Esophagus (tissue), 2 donors: ENCODE measurements at regions not wholly inside any gene's neighbourhood (a gene's known extent, or its start where the extent isn't known, plus 50 kb on each side); places are given as distances from the start of the nearest gene placed in this dataset.

ENCODE experiments used
- H3K27ac ChIP-seq, 2 donors: one replicate each; pipeline ENCODE4 v1.5.1; 2013; ENCODE audit warnings: low read depth in 2 of 2, mild to moderate bottlenecking in 2 of 2, inconsistent platforms in 1 of 2, low read length in 1 of 2, moderate library complexity in 1 of 2
- H3K27me3 ChIP-seq, 2 donors: one replicate each; pipeline ENCODE4 v1.6.1; 2013; ENCODE audit warnings: low read length in 2 of 2, control low read depth in 1 of 2, mild to moderate bottlenecking in 1 of 2; ENCODE audit not compliant: insufficient read depth in 2 of 2, control insufficient read depth in 1 of 2
- H3K36me3 ChIP-seq, 2 donors: one replicate each; pipeline ENCODE4 v1.6.1; 2013; ENCODE audit warnings: low read length in 1 of 2; ENCODE audit not compliant: control insufficient read depth in 2 of 2, insufficient read depth in 2 of 2
- H3K4me1 ChIP-seq, 2 donors: one replicate each; pipeline ENCODE4 v1.6.1; 2013; ENCODE audit warnings: low read length in 1 of 2; ENCODE audit not compliant: control insufficient read depth in 2 of 2, insufficient read depth in 2 of 2
- H3K4me3 ChIP-seq, 2 donors: one replicate each; pipeline ENCODE4 v1.5.1; 2013; ENCODE audit warnings: low read length in 2 of 2, mild to moderate bottlenecking in 2 of 2, low read depth in 1 of 2, moderate library complexity in 1 of 2
- H3K9me3 ChIP-seq, 2 donors: one replicate each; pipeline ENCODE4 v1.6.1; 2013; ENCODE audit warnings: mild to moderate bottlenecking in 2 of 2, low read depth in 1 of 2, low read length in 1 of 2, moderate library complexity in 1 of 2; ENCODE audit not compliant: control insufficient read depth in 2 of 2, insufficient read depth in 1 of 2
- WGBS, 2 donors: extraction: QIAGEN DNeasy Blood & Tissue Kit; methylation state at CpG; one replicate each; pipeline ENCODE4 v1.1.7; 2013; 5-methylcytosine and 5-hydroxymethylcytosine counted together
- donor health status: healthy with polysubstance abuse.
- donor health status: Bipolar disorder and iron deficiency.

- WGBS, 2 donors = 49 to 57% methylated on average over 10 of the region's 10 CpGs
These were observed 302.5 kb upstream of the ATP11B start for GRCh38 chr3:182490596-182491491.

GRCh38 chr3:182491577-182491976 lies 301.7 kb upstream of the ATP11B start:
- H3K9me3 ChIP-seq = no peaks in the 10 kb centered on the region
- no peaks in the 10 kb centered on the region for H3K4me1 ChIP-seq
- no peaks in the 10 kb centered on the region for H3K27me3 ChIP-seq
- no peaks in the 10 kb centered on the region for H3K36me3 ChIP-seq
- H3K27ac ChIP-seq = no peak overlapping the region
- 69 to 75% methylated on average over 3 of the region's 3 CpGs for WGBS, 2 donors
- H3K4me3 ChIP-seq = no peak overlapping the region

More at GRCh38 chr3:182490596-182491491, 302.5 kb upstream of the ATP11B start:
- Histone ChIP-seq H3K4me1 (no peaks in the 10 kb centered on the region), H3K27me3 (no peaks in the 10 kb centered on the region), H3K4me3 (no peak overlapping the region), H3K9me3 (no peaks in the 10 kb centered on the region), H3K36me3 (no peaks in the 10 kb centered on the region), H3K27ac (no peak overlapping the region)

- H3K4me3 ChIP-seq = no peak overlapping the region
- no peaks in the 10 kb centered on the region for H3K27me3 ChIP-seq
- H3K36me3 ChIP-seq = no peaks in the 10 kb centered on the region
- WGBS, 2 donors = 94% methylated on average over 3 of the region's 3 CpGs
- H3K9me3 ChIP-seq = no peaks in the 10 kb centered on the region
- no peaks in the 10 kb centered on the region for H3K4me1 ChIP-seq
- H3K27ac ChIP-seq = no peak overlapping the region
These were observed 300.8 kb upstream of the ATP11B start for GRCh38 chr3:182492536-182492935.

- 81 to 88% methylated on average over 10 of the region's 10 CpGs for WGBS, 2 donors
- no peaks in the 10 kb centered on the region for H3K9me3 ChIP-seq
- H3K4me1 ChIP-seq = no peaks in the 10 kb centered on the region
- no peak overlapping the region for H3K4me3 ChIP-seq
- no peak overlapping the region for H3K27ac ChIP-seq
- no peaks in the 10 kb centered on the region for H3K36me3 ChIP-seq
- H3K27me3 ChIP-seq = no peaks in the 10 kb centered on the region
These were observed 293.0 kb upstream of the ATP11B start for GRCh38 chr3:182500289-182500688.

- no peaks in the 10 kb centered on the region for H3K4me1 ChIP-seq
- H3K4me3 ChIP-seq = no peak overlapping the region
- 41 to 43% methylated on average over 3 of the region's 3 CpGs for WGBS, 2 donors
- no peaks in the 10 kb centered on the region for H3K9me3 ChIP-seq
- H3K36me3 ChIP-seq = no peaks in the 10 kb centered on the region
- no peaks in the 10 kb centered on the region for H3K27me3 ChIP-seq
- H3K27ac ChIP-seq = no peak overlapping the region
These were observed 291.4 kb upstream of the ATP11B start for GRCh38 chr3:182501856-182502255.

GRCh38 chr3:182503401-182503800 lies 289.9 kb upstream of the ATP11B start:
- Histone ChIP-seq H3K9me3 (no peaks in the 10 kb centered on the region), H3K4me1 (no peaks in the 10 kb centered on the region), H3K27me3 (no peaks in the 10 kb centered on the region), H3K27ac (no peak overlapping the region), H3K4me3 (no peak overlapping the region), H3K36me3 (no peaks in the 10 kb centered on the region)
- 69 to 75% methylated on average over 2 of the region's 2 CpGs for WGBS, 2 donors

- no peaks in the 10 kb centered on the region for H3K27me3 ChIP-seq
- H3K27ac ChIP-seq = no peak overlapping the region
- H3K4me1 ChIP-seq = no peaks in the 10 kb centered on the region
- WGBS, 2 donors = 57 to 60% methylated on average over 13 of the region's 13 CpGs
- no peak overlapping the region for H3K4me3 ChIP-seq
- no peaks in the 10 kb centered on the region for H3K36me3 ChIP-seq
- no peaks in the 10 kb centered on the region for H3K9me3 ChIP-seq
These were observed 284.2 kb upstream of the ATP11B start for GRCh38 chr3:182508919-182509711.

GRCh38 chr3:182509844-182510460 lies 283.4 kb upstream of the ATP11B start:
- H3K4me1 ChIP-seq = no peaks in the 10 kb centered on the region
- 50 to 58% methylated on average over 1 of the region's 1 CpG for WGBS, 2 donors
- no peaks in the 10 kb centered on the region for H3K36me3 ChIP-seq
- no peaks in the 10 kb centered on the region for H3K27me3 ChIP-seq
- H3K9me3 ChIP-seq = no peaks in the 10 kb centered on the region
- no peak overlapping the region for H3K4me3 ChIP-seq
- H3K27ac ChIP-seq = no peak overlapping the region

- H3K36me3 ChIP-seq = no peaks in the 10 kb centered on the region
- WGBS, 2 donors = 74 to 79% methylated on average over 5 of the region's 5 CpGs
These were observed 278.9 kb upstream of the ATP11B start for GRCh38 chr3:182514236-182514964.

More at GRCh38 chr3:182514236-182514964, 278.9 kb upstream of the ATP11B start:
- no peaks in the 10 kb centered on the region for H3K9me3 ChIP-seq
- no peak overlapping the region for H3K27ac ChIP-seq
- no peaks in the 10 kb centered on the region for H3K27me3 ChIP-seq
- H3K4me3 ChIP-seq = no peak overlapping the region
- no peaks in the 10 kb centered on the region for H3K4me1 ChIP-seq
